ENCODE measurements at regions not wholly inside any gene's neighbourhood (a gene's known extent, or its start where the extent isn't known, plus 50 kb on each side); places are given as distances from the start of the nearest gene placed in this dataset.

GRCh38 chr7:155961241-155962190 is 149.3 kb upstream of the SHH start (continued):
- TF ChIP-seq HMGXB4 (CRISPR knock-in tag; IDR thresholded peaks at IDR 0.05; ENCODE audit: borderline replicate concordance): no peak

GRCh38 chr7:155959894-155960293 is 147.6 kb upstream of the SHH start:
- Histone ChIP-seq H3K4me2 (no peak overlapping the region), H3K4me1 (peaks cover 9% of the 10 kb centered on the region), H3K9me3 (no peaks in the 10 kb centered on the region), H3K27ac (peak overlapping the region in 1 of 2 experiments; percentile 26; a peak in 1 of 6 replicates), H3K4me3 (no peak overlapping the region)
- ChIA-PET POLR2A (no interaction called here), CTCF (no interaction called here)
- ATAC-seq: no peak
- DNase-seq (ENCODE audit: low read depth in 1 of 2, low spot score in 1 of 2): no peak
- TF ChIP-seq CHD4 (IDR thresholded peaks at IDR 0.05; ENCODE audit: borderline replicate concordance) (no peak), NR3C1 (IDR thresholded peaks at IDR 0.05) (no peak), USF2 (IDR thresholded peaks at IDR 0.05) (no peak), EHMT2 (IDR thresholded peaks at IDR 0.05; ENCODE audit: low read depth) (no peak), RNF2 (IDR thresholded peaks at IDR 0.05; ENCODE audit: borderline replicate concordance, low read depth) (no peak), CHD2 (IDR thresholded peaks at IDR 0.05; ENCODE audit: low read length, partially characterized antibody) (no peak), PHF8 (IDR thresholded peaks at IDR 0.05; ENCODE audit: borderline replicate concordance, low read depth) (no peak), JUNB (IDR thresholded peaks at IDR 0.05) (no peak), ZFP36 (IDR thresholded peaks at IDR 0.05; ENCODE audit: borderline replicate concordance, partially characterized antibody) (no peak), HDAC2 (IDR thresholded peaks at IDR 0.05) (no peak), POLR2A (IDR thresholded peaks at IDR 0.05; ENCODE audit: low read length) (no peak), ELK1 (IDR thresholded peaks at IDR 0.05; ENCODE audit: low read depth, low read length) (no peak)
- 77% methylated on average over 13 of the region's 13 CpGs for WGBS (ENCODE audit: missing lambda C conversion rate)
- no peak for FAIRE-seq

GRCh38 chr7:155956977-155957376 is 144.7 kb upstream of the SHH start:
- Histone ChIP-seq H3K4me2 (no peak overlapping the region), H3K27ac (peak overlapping the region; percentile 21 to 41; a peak in 3 of 6 replicates), H3K9me3 (no peaks in the 10 kb centered on the region), H3K4me3 (no peak overlapping the region), H3K4me1 (peaks cover 11% of the 10 kb centered on the region)
- WGBS (ENCODE audit: missing lambda C conversion rate): 82% methylated on average over 12 of the region's 12 CpGs
- ATAC-seq (no peak), DNase-seq (ENCODE audit: low read depth in 1 of 2, low spot score in 1 of 2) (no peak), FAIRE-seq (no peak)
- CTCF ChIA-PET: no interaction called here
- POLR2A ChIA-PET: no interaction called here
- TF ChIP-seq ATOH8 (CRISPR knock-in tag; IDR thresholded peaks at IDR 0.05; ENCODE audit: low read depth) (no peak), CHD2 (IDR thresholded peaks at IDR 0.05; ENCODE audit: low read length, partially characterized antibody) (no peak), EP300 (IDR thresholded peaks at IDR 0.05) (no peak), ZC3H11A (IDR thresholded peaks at IDR 0.05) (no peak), HDAC2 (IDR thresholded peaks at IDR 0.05) (no peak), CEBPB (IDR thresholded peaks at IDR 0.05) (no peak), FOSL2 (IDR thresholded peaks at IDR 0.05) (no peak), FOSL2 (CRISPR knock-in tag; IDR thresholded peaks at IDR 0.05) (no peak), MYC (IDR thresholded peaks at IDR 0.05; ENCODE audit: borderline replicate concordance, low read length) (no peak), BCL3 (IDR thresholded peaks at IDR 0.05) (no peak), SREBF2 (IDR thresholded peaks at IDR 0.05) (no peak), TP53 (CRISPR knock-in tag; IDR thresholded peaks at IDR 0.05) (no peak), EHF (CRISPR knock-in tag; IDR thresholded peaks at IDR 0.05) (no peak), FOSB (CRISPR knock-in tag; IDR thresholded peaks at IDR 0.05) (no peak), NR3C1 (IDR thresholded peaks at IDR 0.05) (no peak), USF2 (IDR thresholded peaks at IDR 0.05) (no peak), CTCF (IDR thresholded peaks at IDR 0.05) (no peak)
